Tongue (tissue), 1 donor: ENCODE measurements at regions not wholly inside any gene's neighbourhood (a gene's known extent, or its start where the extent isn't known, plus 50 kb on each side); places are given as distances from the start of the nearest gene placed in this dataset.

Experiments used
- DNase-seq: peaks from one replicate; pipeline ENCODE4 v3.0.0-alpha.2; 2015

- no peak for DNase-seq
Observed at GRCh38 chr22:27626675-27627443, 174.7 kb downstream of the MN1 start.

GRCh38 chr22:27627444-27627833, 174.1 kb downstream of the MN1 start:
- DNase-seq: no peak

GRCh38 chr22:27627901-27628300, 173.7 kb downstream of the MN1 start:
- no peak for DNase-seq

GRCh38 chr22:27628341-27628740, 173.2 kb downstream of the MN1 start:
- DNase-seq: no peak

GRCh38 chr22:27628891-27629631, 172.5 kb downstream of the MN1 start:
- DNase-seq: no peak

- DNase-seq: no peak
Observed at GRCh38 chr22:27629908-27630673, 171.5 kb downstream of the MN1 start.

GRCh38 chr22:27630754-27631153, 170.8 kb downstream of the MN1 start:
- no peak for DNase-seq

- no peak for DNase-seq
Observed at GRCh38 chr22:27631641-27632040, 169.9 kb downstream of the MN1 start.

GRCh38 chr22:27632451-27633295, 168.9 kb downstream of the MN1 start:
- DNase-seq: peak; percentile 66

- DNase-seq: no peak
Observed at GRCh38 chr22:27633296-27633871, 168.2 kb downstream of the MN1 start.

- DNase-seq: no peak
Observed at GRCh38 chr22:27634043-27634740, 167.4 kb downstream of the MN1 start.

GRCh38 chr22:27635435-27635834, 166.1 kb downstream of the MN1 start:
- no peak for DNase-seq

- no peak for DNase-seq
Observed at GRCh38 chr22:27635852-27636251, 165.7 kb downstream of the MN1 start.

GRCh38 chr22:27636716-27637508, 164.6 kb downstream of the MN1 start:
- DNase-seq: peak; percentile 84

GRCh38 chr22:27637604-27638003, 164.0 kb downstream of the MN1 start:
- DNase-seq: no peak

GRCh38 chr22:27638329-27639233, 163.0 kb downstream of the MN1 start:
- no peak for DNase-seq

- peak; percentile 81 for DNase-seq
Observed at GRCh38 chr22:27639248-27640086, 162.1 kb downstream of the MN1 start.
